K562 (cell line): ENCODE measurements at regions not wholly inside any gene's neighbourhood (a gene's known extent, or its start where the extent isn't known, plus 50 kb on each side); places are given as distances from the start of the nearest gene placed in this dataset.
"Not testable (repeated sequence)": the region's sequence is repeated elsewhere in the genome, so short reads cannot be mapped to it uniquely, and the experiment has no call there.

Experiments
- ATAC-seq: fragments of 200-7000 bp; cut with Tn5 transposase; 3 replicates; pipeline ENCODE4 v1.9.1; 2020; ENCODE audit warnings: moderate library complexity
- BruUV-seq: library from RNA; stranded (reverse); fragments of 400-500 nt; replicated peaks from 2 replicates; lab custom pipeline; 2021; lab: Mats Ljungman, UMichigan
- CTCF ChIA-PET: fragments of 300-600 bp; formaldehyde crosslinking; extraction: SDS; loops from one replicate; lab custom pipeline; 2021; ENCODE audit warnings: low intra/inter-chr PET ratio; lab: Yijun Ruan, JAX
- POLR2A ChIA-PET: fragments of 300-600, 350-650 bp; sonication (Branson Sonifier 250); formaldehyde crosslinking; extraction: SDS; loops from one replicate; lab custom pipeline; 2021; ENCODE audit warnings: antibody characterized with exemption, inconsistent platforms; lab: Yijun Ruan, JAX
- DNase-seq, 4 experiments: peaks; one replicate each; pipeline versions ENCODE4 v3.0.0 to v3.0.0-alpha.2; 2011 to 2018; ENCODE audit warnings: low spot score in 3 of 4, mixed read lengths in 3 of 4; ENCODE audit errors: extremely low read depth in 1 of 4
- FAIRE-seq: peaks from 2 replicates; lab custom pipeline; 2011; peaks lifted over from hg19 to GRCh38; lab: Jason Lieb, UNC
- H2AFZ ChIP-seq: 2 replicates; pipeline ENCODE4 v1.6.0; 2011; ENCODE audit warnings: low read depth, low read length, control low read depth, inconsistent platforms
- H3K27ac ChIP-seq: fragments of 200-600 bp; 3 replicates; pipeline ENCODE4 v1.8.0; 2011; ENCODE audit warnings: low read depth, mild to moderate bottlenecking, control low read depth, inconsistent platforms, low read length, moderate library complexity, mixed read lengths; ENCODE audit errors: extremely low read depth
- H3K27me3 ChIP-seq, 2 experiments: fragments of 300-600 bp in 1 of 2; 2 replicates in 1 of 2; 3 replicates in 1 of 2; pipeline versions ENCODE4 v1.6.0 to v1.8.0; 2011; ENCODE audit warnings: inconsistent platforms in 2 of 2, low read length in 2 of 2, mild to moderate bottlenecking in 1 of 2, mixed read lengths in 1 of 2, moderate library complexity in 1 of 2; ENCODE audit not compliant: control insufficient read depth in 2 of 2, insufficient read depth in 2 of 2
- H3K36me3 ChIP-seq: fragments of 300-600 bp; 3 replicates; pipeline ENCODE4 v1.8.0; 2011; ENCODE audit warnings: mild to moderate bottlenecking, low read length, inconsistent platforms; ENCODE audit not compliant: control insufficient read depth, insufficient read depth
- H3K4me1 ChIP-seq, 2 experiments: fragments of 200-600 bp in 1 of 2; replicated peaks in 1 of 2; 2 replicates in 1 of 2; 3 replicates in 1 of 2; pipeline versions ENCODE4 v1.5.1 to v1.8.0; 2011; ENCODE audit warnings: inconsistent platforms in 2 of 2, low read length in 2 of 2, mild to moderate bottlenecking in 1 of 2, mixed read lengths in 1 of 2, moderate library complexity in 1 of 2; ENCODE audit not compliant: control insufficient read depth in 2 of 2, insufficient read depth in 2 of 2
- H3K4me2 ChIP-seq: 2 replicates; pipeline ENCODE4 v1.6.1; 2011; ENCODE audit warnings: low read length, control low read depth, inconsistent platforms, mixed read lengths; ENCODE audit not compliant: insufficient read depth
- H3K4me3 ChIP-seq: fragments of 200-600 bp; sonication (generic), shearing (Covaris generic); 2 replicates; pipeline ENCODE4 v1.5.1; 2016; ENCODE audit warnings: control low read depth, inconsistent platforms
- H3K79me2 ChIP-seq: fragments of 200-600 bp; 3 replicates; pipeline ENCODE4 v1.8.0; 2011; ENCODE audit warnings: low read length, inconsistent platforms; ENCODE audit not compliant: control insufficient read depth, insufficient read depth
- H3K9ac ChIP-seq, 2 experiments: 2 replicates each; pipeline versions ENCODE4 v1.6.0 to v1.6.1; 2011; ENCODE audit warnings: low read depth in 2 of 2, low read length in 2 of 2, control low read depth in 1 of 2, inconsistent platforms in 1 of 2, mild to moderate bottlenecking in 1 of 2, mixed read lengths in 1 of 2; ENCODE audit not compliant: insufficient read depth in 1 of 2
- H3K9me1 ChIP-seq: one replicate; pipeline ENCODE4 v1.6.0; 2011; ENCODE audit warnings: inconsistent platforms, mild to moderate bottlenecking, low read length, moderate library complexity; ENCODE audit not compliant: control insufficient read depth, insufficient read depth
- H3K9me3 ChIP-seq: replicated peaks from 2 replicates; pipeline ENCODE4 v1.5.1; 2011; ENCODE audit warnings: low read depth, low read length, inconsistent platforms; ENCODE audit not compliant: control insufficient read depth, insufficient read depth
- H4K20me1 ChIP-seq: replicated peaks from 2 replicates; pipeline ENCODE4 v1.6.1; 2011; ENCODE audit warnings: low read length, inconsistent platforms, mixed read lengths; ENCODE audit not compliant: control insufficient read depth, insufficient read depth
- WGBS: fragments of 100-300 bp; shearing (Covaris generic); methylation state at CpG from one replicate; pipeline ENCODE4 v1.1.6; 2016; ENCODE audit warnings: low coverage, mixed read lengths; ENCODE audit not compliant: insufficient coverage; ENCODE audit errors: missing lambda C conversion rate; 5-methylcytosine and 5-hydroxymethylcytosine counted together
- in situ Hi-C: fragments of 300-500 bp; cut with MboI; formaldehyde crosslinking; loops from 4 replicates; pipeline ENCODE4 v1.15.0; 2018; ENCODE audit warnings: inconsistent platforms, mixed read lengths
- intact Hi-C: fragments of 100-400 bp; cut with micrococcal nuclease; formaldehyde crosslinking; loops from 2 replicates; pipeline ENCODE4 v1.14.2; 2022
- TF ChIP-seq, protein P1 (sequence below), 2 experiments: fragments of 450-650 bp; IDR thresholded peaks; 2 replicates each; pipeline ENCODE4 v1.6.1; 2018; ENCODE audit warnings: mild to moderate bottlenecking in 2 of 2, low read depth in 1 of 2; ENCODE audit not compliant: partially characterized antibody in 2 of 2

DNA sequence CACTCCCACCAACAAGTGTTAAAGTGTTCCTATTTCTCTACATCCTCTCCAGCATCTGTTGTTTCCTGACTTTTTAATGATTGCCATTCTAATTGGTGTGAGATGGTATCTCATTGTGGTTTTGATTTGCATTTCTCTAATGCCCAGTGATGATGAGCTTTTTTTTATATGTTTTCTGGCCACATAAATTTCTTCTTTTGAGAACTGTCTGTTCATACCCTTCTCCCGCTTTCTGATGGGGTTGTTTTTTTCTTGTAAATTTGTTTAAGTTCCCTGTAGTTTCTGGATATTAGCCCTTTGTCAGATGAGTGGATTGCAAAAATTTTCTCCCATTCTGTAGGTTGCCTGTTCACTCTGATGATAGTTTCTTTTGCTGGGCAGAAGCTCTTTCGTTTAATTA is 134.3 kb upstream of the RUNX1 start:
- not testable (repeated sequence) for BruUV-seq, H3K36me3 ChIP-seq, FAIRE-seq
- TF ChIP-seq, protein P1, sequence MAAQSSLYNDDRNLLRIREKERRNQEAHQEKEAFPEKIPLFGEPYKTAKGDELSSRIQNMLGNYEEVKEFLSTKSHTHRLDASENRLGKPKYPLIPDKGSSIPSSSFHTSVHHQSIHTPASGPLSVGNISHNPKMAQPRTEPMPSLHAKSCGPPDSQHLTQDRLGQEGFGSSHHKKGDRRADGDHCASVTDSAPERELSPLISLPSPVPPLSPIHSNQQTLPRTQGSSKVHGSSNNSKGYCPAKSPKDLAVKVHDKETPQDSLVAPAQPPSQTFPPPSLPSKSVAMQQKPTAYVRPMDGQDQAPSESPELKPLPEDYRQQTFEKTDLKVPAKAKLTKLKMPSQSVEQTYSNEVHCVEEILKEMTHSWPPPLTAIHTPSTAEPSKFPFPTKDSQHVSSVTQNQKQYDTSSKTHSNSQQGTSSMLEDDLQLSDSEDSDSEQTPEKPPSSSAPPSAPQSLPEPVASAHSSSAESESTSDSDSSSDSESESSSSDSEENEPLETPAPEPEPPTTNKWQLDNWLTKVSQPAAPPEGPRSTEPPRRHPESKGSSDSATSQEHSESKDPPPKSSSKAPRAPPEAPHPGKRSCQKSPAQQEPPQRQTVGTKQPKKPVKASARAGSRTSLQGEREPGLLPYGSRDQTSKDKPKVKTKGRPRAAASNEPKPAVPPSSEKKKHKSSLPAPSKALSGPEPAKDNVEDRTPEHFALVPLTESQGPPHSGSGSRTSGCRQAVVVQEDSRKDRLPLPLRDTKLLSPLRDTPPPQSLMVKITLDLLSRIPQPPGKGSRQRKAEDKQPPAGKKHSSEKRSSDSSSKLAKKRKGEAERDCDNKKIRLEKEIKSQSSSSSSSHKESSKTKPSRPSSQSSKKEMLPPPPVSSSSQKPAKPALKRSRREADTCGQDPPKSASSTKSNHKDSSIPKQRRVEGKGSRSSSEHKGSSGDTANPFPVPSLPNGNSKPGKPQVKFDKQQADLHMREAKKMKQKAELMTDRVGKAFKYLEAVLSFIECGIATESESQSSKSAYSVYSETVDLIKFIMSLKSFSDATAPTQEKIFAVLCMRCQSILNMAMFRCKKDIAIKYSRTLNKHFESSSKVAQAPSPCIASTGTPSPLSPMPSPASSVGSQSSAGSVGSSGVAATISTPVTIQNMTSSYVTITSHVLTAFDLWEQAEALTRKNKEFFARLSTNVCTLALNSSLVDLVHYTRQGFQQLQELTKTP (IDR thresholded peaks at IDR 0.05; ENCODE audit: low read depth in 1 of 2, partially characterized antibody in 2 of 2): peak in 1 of 2 experiments; percentile 95
- TF ChIP-seq, all 486 proteins: peak for 1; not testable (repeated sequence) for 485
- H3K4me1 ChIP-seq, H3K9me1 ChIP-seq, H3K9ac ChIP-seq, DNase-seq, intact Hi-C loops, H2AFZ ChIP-seq, ATAC-seq, H4K20me1 ChIP-seq, H3K79me2 ChIP-seq, H3K4me2 ChIP-seq, CTCF ChIA-PET, H3K27ac ChIP-seq, in situ Hi-C loops, H3K4me3 ChIP-seq, H3K9me3 ChIP-seq, POLR2A ChIA-PET, H3K27me3 ChIP-seq: not testable (repeated sequence)
- 12% methylated on average over 2 of the region's 2 CpGs for WGBS
